ENCODE measurements at regions not wholly inside any gene's neighbourhood (a gene's known extent, or its start where the extent isn't known, plus 50 kb on each side); places are given as distances from the start of the nearest gene placed in this dataset.

GRCh38 chr22:47407461-47408025 lies 645.1 kb downstream of the TBC1D22A start:
- TF ChIP-seq CTCF (IDR thresholded peaks at IDR 0.05) (no peak), REST (IDR thresholded peaks at IDR 0.05; ENCODE audit: insufficient read depth in 1 of 2, low read depth in 2 of 2, low read length in 1 of 2) (no peak), POLR2AphosphoS5 (IDR thresholded peaks at IDR 0.05; ENCODE audit: low read depth, low read length) (no peak)

Data from Panc1 (cell line).